Spleen (tissue), 7 donors: ENCODE measurements at regions not wholly inside any gene's neighbourhood (a gene's known extent, or its start where the extent isn't known, plus 50 kb on each side); places are given as distances from the start of the nearest gene placed in this dataset.

Experiments
- POLR2A ChIP-seq, 3 donors: fragments of 450-650 bp; IDR thresholded peaks; one replicate each; pipeline ENCODE4 v1.5.1; 2017; ENCODE audit warnings: antibody characterized with exemption in 3 of 3, mild to moderate bottlenecking in 1 of 3
- POLR2AphosphoS5 ChIP-seq, 3 donors: sonication (generic); formaldehyde crosslinking; IDR thresholded peaks; one replicate each; pipeline ENCODE4 v1.5.1; 2017; ENCODE audit warnings: antibody characterized with exemption in 3 of 3
- TF ChIP-seq, protein P1 (sequence below), 11 experiments: fragments of 200-600 bp in 7 of 11; fragments of 450-650 bp in 4 of 11; sonication (generic) in 4 of 11; IDR thresholded peaks in 8 of 11; conservative IDR thresholded peaks in 3 of 11; 1 replicate in 7 of 11; 2 replicates in 4 of 11; pipeline versions ENCODE4 v1.4.0 to v1.8.0; 2016 to 2021; ENCODE audit warnings: antibody characterized with exemption in 11 of 11, inconsistent platforms in 4 of 11, mild to moderate bottlenecking in 1 of 11
- donor health status: DM: no; HTN: no; CAD: no; lungs with moderate emphysema.
- donor health status: DM: no; HTN: no; CAD: no.
- donor health status: DM: no; HTN: no; CAD: no.

DNA sequence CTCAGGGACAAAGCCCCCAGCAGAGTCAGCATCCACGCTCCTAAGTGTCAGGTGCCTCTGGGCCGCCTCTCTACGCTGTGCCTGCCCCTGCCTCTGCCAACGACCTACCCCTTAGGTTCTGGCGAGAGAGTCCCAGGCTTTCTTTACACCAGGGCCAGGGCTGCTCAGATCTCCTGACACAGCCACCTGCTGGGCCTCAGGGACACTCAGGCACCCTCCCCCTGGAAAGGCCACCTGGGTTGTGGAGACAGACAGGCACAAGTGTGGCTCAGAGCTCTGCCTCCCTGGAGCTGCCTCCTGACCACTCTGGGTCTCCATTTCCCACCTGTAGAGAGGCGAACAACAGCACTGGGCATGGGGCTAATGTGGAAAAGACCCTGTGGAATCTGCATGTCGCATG lies 90.0 kb upstream of the ADRA2C start:
- TF ChIP-seq POLR2A (IDR thresholded peaks at IDR 0.05) (no peak), POLR2AphosphoS5 (IDR thresholded peaks at IDR 0.05) (no peak)
- TF ChIP-seq, protein P1, sequence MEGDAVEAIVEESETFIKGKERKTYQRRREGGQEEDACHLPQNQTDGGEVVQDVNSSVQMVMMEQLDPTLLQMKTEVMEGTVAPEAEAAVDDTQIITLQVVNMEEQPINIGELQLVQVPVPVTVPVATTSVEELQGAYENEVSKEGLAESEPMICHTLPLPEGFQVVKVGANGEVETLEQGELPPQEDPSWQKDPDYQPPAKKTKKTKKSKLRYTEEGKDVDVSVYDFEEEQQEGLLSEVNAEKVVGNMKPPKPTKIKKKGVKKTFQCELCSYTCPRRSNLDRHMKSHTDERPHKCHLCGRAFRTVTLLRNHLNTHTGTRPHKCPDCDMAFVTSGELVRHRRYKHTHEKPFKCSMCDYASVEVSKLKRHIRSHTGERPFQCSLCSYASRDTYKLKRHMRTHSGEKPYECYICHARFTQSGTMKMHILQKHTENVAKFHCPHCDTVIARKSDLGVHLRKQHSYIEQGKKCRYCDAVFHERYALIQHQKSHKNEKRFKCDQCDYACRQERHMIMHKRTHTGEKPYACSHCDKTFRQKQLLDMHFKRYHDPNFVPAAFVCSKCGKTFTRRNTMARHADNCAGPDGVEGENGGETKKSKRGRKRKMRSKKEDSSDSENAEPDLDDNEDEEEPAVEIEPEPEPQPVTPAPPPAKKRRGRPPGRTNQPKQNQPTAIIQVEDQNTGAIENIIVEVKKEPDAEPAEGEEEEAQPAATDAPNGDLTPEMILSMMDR (IDR thresholded peaks at IDR 0.05 in 8 of 11, conservative IDR thresholded peaks at IDR 0.05 in 3 of 11), result no peak
